Dedifferentiated amniotic fluid mesenchymal stem cell (primary cell): ENCODE measurements at regions not wholly inside any gene's neighbourhood (a gene's known extent, or its start where the extent isn't known, plus 50 kb on each side); places are given as distances from the start of the nearest gene placed in this dataset.

Experiments
- DNase-seq: peaks from one replicate; pipeline ENCODE4 v3.0.0-alpha.2; 2016; ENCODE audit errors: extremely low spot score

DNA sequence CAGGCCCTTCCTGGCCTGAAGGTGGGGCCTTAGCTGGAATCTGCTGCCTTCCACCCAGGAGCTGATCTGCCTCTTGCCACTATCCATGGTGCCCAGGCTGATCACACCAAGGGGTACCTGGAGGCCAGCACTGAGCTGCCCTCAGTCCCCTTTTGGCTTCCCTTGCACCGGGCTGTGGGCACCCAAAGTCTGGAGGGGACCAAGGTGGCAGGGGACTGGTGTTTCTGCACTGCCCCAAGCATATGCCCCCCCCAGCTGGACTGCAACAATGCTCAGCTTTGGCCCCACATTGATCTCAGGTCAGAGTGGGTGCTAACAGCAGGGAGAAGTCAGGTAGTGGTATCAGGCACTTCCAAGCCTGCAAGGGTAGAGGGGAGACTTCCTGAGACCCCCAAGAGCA, 902.6 kb upstream of the EPHA6 start:
- DNase-seq: no peak

DNA sequence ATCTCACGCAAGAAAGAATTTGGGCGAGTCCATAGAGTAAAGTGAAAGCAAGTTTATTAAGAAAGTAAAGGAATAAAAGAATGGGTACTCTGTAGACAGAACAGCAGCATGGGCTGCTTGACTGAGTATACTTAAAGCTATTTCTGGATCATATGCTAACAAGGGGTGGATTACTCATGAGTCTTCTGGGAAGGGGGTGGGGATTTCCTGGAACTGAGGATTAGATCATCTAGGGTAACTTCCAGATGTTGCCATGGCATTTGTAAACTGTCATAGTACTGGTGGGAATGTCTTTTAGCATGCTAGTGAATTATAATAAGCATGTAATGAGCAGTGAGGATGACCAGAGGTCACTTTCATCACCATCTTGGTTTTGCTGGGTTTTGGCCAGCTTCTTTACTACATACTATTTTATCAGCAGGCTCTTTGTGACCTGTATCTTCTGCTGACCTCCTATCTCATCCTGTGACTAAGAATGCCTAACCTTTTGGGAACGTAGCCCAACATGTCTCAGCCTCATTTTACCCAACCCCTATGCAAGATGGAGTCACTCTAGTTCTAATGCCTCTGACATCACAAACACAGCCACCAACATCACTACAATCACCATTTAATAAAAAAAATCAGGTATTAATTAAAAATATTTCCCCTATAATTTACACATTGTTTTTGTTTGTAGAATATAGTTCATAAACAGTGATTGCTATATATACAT, 890.7 kb upstream of the EPHA6 start:
- peak; percentile 87 for DNase-seq

DNA sequence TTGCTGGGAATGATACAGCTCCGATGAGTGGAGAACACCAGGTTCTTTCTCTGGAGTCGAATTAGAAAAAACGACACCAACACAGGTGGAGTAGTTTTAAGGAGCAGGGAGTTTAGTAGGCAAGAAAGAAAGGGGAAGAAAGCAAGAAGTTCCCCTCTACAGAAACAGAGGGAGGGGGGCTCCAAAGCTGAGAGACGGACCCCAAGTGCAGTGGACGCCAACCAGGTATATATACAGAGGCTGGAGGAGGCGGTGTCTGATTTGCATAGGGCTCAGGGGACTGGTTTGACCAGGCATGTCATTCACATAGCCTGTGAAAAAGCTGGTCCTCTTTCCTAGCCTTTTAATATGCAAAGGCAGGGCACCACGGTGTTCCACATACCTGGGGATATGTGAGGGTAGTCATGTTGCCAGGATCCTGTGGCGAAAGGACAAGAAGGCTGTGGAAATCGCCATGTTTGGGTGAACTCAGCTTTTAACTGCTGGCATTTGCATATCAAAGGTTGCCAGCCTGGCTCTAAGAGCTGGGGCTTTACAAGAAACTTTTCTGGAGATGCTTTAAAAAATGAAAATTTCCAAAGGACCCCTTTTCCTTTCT, 887.4 kb upstream of the EPHA6 start:
- no peak for DNase-seq

DNA sequence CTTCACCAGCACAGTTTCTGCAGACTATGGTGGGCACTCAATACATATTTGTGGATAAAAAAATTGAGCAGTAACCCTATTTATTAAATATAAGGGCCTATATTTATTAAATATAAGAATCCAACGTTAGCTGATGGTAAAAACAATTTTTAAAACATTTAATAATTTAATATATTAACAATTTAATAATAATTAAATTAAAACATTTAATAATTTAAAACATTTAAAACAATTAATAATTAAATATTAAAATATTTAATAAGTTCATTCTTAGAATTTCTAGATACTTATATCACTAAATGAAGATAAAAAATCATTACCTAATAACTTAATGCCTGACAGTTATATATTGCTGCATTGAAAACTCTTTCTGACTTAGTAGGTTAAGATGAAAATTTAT, 880.2 kb upstream of the EPHA6 start:
- DNase-seq: no peak

- no peak for DNase-seq
Observed at GRCh38 chr3:95939235-95939809, 875.1 kb upstream of the EPHA6 start.

DNA sequence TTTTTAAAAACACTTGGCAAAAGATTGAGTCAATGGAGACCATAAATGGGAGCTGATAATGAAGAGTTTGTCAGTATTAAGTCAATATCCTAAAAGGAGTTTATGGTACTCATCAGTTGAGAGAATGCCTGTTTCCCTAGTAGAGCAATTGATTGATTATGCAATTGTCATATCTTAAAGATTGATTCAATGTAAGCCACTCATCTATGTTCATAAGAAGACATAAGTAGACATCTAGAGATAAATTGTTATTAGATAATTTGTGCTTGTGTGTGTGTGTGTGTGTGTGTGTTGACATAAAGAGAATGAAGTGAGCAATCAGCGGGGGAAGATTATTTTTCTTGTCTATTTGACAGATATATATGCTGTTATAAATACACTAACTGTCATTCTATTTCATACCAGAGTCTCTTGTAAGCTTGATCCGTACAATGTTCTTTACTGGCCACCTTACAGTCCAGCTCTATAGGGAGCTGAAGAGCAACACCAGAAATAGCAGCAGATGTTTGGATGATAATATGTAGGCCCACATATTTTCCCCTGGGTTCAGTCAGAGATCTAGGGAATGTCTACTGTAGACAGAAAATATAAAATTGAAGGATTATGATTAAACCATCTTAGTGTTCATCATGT, 848.6 kb upstream of the EPHA6 start:
- DNase-seq: no peak

DNA sequence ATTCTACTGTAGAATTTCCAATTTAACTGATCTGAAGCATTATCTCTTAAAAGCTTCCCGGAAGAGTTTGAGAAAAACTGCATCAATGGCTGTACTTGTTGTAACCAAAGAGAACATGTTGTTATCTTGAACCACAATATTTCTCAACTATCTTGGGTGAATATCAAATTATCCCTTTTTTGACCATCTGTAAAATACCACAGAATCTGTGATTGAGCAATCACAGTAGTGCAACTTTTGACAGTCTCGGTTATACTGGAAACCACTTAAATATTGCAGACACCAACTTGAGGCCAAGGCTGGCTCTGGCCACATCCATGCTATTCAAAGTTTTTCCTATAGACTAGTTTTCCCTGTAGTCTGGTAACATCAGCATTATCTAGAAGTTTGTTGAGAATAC, 842.8 kb upstream of the EPHA6 start:
- no peak for DNase-seq

- DNase-seq: no peak
Observed at GRCh38 chr3:95994338-95994737, 820.1 kb upstream of the EPHA6 start.

GRCh38 chr3:96000966-96001365, 813.4 kb upstream of the EPHA6 start:
- DNase-seq: no peak

DNA sequence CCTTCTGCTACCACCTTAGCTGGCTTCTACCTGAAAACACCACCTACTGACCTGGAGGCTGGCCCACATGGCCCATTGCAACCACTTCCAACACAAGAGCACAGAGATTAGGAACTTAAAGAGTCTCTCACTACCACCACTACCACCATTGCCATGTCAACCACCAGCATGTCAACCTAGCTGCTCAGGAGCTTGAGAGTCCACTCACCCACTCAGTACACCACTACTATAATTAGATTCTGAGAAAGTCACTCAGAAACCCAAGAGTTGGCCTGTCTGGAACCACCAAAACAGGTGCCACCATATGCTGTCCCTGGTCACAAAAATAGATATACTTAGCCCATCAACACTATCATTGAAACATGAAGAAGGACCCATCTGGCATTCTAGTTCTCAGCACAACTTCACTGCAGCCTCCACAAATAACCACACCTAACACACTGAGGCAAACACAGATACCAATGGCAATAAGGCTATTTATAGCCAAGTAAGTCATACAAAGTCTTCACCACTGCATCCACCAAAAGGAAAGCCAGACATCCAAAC, 806.7 kb upstream of the EPHA6 start:
- no peak for DNase-seq

DNA sequence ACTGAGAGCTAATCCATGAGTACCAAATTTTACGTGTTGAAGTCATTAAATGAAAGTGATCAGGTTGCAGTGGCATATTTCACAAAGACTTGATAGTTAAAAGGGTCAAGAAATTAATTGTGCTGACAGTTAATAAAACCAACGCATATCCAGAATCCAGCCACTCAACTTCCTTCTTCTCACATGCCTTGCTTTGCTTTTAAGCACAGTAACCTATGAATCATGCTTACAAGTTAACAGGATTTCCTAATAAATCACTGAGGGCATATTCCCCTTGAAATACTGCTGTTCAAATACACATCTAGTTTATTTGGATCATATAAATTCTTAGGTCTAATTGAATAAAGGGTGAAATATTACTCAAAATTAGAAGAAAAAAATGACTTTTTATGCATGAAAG, 801.5 kb upstream of the EPHA6 start:
- no peak for DNase-seq

GRCh38 chr3:96017556-96017955, 796.8 kb upstream of the EPHA6 start:
- no peak for DNase-seq

DNA sequence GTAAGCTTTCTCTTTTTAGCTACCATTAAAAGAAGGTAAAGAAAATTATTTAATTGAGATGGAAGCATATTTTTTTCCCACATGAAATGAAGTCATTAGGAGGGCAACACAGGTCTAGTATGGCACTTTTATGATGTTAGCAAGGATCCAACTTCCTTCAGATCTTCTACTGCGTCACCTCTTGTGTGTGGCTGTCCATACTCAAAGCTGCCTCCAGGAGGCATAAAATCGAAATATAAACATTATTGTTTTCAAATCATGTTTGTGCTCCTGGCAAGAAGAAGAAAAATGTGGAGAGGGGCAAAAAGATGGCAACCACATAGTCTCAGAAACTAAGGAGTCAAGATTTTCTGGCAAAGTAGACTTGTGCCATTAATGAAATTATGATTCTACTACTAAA, 791.7 kb upstream of the EPHA6 start:
- no peak for DNase-seq

DNA sequence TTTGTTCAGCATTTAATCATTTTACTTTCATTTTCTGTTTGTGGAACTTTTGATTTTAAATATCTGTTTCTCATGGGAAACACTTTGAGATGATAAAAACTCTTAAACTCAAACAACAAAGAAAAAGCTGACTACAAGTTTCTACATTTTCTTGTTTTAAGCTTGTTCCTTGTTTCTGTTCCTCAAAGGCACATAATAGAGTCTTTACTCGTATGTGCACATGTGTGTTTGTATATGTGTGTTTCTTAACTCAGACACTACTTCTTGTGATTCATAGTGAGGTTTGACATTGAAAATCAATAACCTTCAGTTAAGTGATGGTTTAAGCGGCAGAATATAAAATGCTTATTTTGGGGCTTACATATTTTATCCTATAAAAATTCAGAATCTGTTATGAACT, 786.7 kb upstream of the EPHA6 start:
- no peak for DNase-seq

- no peak for DNase-seq
Observed at GRCh38 chr3:96039632-96040031, 774.8 kb upstream of the EPHA6 start.

GRCh38 chr3:96059301-96059700, 755.1 kb upstream of the EPHA6 start:
- no peak for DNase-seq

GRCh38 chr3:96069065-96069464, 745.3 kb upstream of the EPHA6 start:
- no peak for DNase-seq

DNA sequence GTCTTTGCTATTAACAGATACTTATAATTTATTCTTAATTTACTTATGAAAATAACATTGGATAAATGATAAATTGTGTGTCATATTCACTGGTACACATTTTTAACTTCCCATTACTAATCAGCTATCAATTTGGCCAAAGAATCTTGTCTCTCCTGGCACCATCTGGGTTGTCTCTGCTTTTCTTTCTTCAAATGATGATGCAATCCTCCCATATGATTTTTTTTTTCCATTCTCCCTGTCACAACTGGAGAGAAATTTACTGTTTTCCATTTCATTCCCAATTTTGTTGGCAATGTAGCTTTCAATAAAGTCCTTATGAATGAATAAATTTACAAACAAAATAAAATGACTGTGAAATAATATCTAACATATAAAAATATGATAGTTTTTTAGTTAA, 743.7 kb upstream of the EPHA6 start:
- no peak for DNase-seq

GRCh38 chr3:96071097-96071496, 743.3 kb upstream of the EPHA6 start:
- no peak for DNase-seq

GRCh38 chr3:96072226-96072625, 742.2 kb upstream of the EPHA6 start:
- no peak for DNase-seq

DNA sequence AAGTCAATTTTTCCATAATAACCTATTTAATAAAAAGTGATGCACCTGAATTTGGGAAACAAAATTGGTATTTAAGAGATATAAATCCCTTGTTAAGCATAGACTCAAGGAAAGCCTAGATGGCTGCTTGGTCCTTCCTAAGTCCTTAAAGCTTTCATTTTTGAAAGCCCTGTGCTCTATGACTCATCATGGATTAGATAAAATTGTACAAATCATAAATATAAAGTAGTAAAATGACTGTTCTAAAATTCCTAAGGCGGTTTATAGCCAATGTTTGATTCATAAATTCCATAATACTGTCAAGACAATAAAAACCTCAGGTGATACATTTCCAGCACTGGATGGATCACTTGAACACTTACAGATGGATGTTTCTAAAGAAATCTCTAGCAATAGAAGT, 730.8 kb upstream of the EPHA6 start:
- no peak for DNase-seq

- DNase-seq: no peak
Observed at GRCh38 chr3:96086018-96086417, 728.4 kb upstream of the EPHA6 start.
